ENCODE measurements at regions not wholly inside any gene's neighbourhood (a gene's known extent, or its start where the extent isn't known, plus 50 kb on each side); places are given as distances from the start of the nearest gene placed in this dataset.

DNA sequence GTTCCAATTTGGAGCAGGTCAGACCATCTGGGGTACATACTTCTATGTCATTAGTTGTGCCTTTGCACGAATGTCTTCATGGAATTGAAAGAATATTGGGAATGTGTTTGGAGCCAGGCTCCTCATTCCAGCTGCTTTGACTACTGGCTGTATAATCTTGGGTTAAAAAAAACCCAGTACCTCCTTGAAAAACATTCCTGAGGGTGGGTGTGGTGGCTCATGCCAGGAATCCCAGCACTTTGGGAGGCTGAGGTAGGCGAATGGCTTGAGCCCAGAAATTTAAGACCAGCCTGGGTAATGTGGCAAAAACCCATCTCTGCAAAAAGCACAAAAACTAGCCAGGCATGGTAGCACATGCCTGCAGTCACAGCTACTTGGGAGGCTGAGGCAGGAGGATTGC is 125.6 kb downstream of the TTC8 start:
- no peak for TF ChIP-seq POLR2A (IDR thresholded peaks at IDR 0.05; ENCODE audit: low read depth, low read length)
- no peak for TF ChIP-seq ZNF274 (IDR thresholded peaks at IDR 0.05; ENCODE audit: insufficient read depth, insufficient read length)
- TF ChIP-seq, protein P1, sequence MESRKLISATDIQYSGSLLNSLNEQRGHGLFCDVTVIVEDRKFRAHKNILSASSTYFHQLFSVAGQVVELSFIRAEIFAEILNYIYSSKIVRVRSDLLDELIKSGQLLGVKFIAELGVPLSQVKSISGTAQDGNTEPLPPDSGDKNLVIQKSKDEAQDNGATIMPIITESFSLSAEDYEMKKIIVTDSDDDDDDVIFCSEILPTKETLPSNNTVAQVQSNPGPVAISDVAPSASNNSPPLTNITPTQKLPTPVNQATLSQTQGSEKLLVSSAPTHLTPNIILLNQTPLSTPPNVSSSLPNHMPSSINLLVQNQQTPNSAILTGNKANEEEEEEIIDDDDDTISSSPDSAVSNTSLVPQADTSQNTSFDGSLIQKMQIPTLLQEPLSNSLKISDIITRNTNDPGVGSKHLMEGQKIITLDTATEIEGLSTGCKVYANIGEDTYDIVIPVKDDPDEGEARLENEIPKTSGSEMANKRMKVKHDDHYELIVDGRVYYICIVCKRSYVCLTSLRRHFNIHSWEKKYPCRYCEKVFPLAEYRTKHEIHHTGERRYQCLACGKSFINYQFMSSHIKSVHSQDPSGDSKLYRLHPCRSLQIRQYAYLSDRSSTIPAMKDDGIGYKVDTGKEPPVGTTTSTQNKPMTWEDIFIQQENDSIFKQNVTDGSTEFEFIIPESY (IDR thresholded peaks at IDR 0.05): no peak
- TF ChIP-seq, protein P2, sequence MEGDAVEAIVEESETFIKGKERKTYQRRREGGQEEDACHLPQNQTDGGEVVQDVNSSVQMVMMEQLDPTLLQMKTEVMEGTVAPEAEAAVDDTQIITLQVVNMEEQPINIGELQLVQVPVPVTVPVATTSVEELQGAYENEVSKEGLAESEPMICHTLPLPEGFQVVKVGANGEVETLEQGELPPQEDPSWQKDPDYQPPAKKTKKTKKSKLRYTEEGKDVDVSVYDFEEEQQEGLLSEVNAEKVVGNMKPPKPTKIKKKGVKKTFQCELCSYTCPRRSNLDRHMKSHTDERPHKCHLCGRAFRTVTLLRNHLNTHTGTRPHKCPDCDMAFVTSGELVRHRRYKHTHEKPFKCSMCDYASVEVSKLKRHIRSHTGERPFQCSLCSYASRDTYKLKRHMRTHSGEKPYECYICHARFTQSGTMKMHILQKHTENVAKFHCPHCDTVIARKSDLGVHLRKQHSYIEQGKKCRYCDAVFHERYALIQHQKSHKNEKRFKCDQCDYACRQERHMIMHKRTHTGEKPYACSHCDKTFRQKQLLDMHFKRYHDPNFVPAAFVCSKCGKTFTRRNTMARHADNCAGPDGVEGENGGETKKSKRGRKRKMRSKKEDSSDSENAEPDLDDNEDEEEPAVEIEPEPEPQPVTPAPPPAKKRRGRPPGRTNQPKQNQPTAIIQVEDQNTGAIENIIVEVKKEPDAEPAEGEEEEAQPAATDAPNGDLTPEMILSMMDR (IDR thresholded peaks at IDR 0.05 in 2 of 3, conservative IDR thresholded peaks at IDR 0.05 in 1 of 3; ENCODE audit: control insufficient read depth in 2 of 3, extremely low read depth in 1 of 3, insufficient read depth in 1 of 3, low read depth in 3 of 3, low read length in 3 of 3): no peak
- TF ChIP-seq HDGF (IDR thresholded peaks at IDR 0.05): no peak
- no peak for TF ChIP-seq CHD2 (IDR thresholded peaks at IDR 0.05; ENCODE audit: borderline replicate concordance, low read depth, low read length)
- TF ChIP-seq CHD4 (IDR thresholded peaks at IDR 0.05): no peak
- no peak for TF ChIP-seq NR2C2 (IDR thresholded peaks at IDR 0.05; ENCODE audit: borderline replicate concordance, control insufficient read depth, insufficient read length, low read depth)
- no peak for TF ChIP-seq ETV6 (conservative IDR thresholded peaks at IDR 0.05 in 1 of 2, IDR thresholded peaks at IDR 0.05 in 1 of 2; ENCODE audit: borderline replicate concordance in 1 of 2, low read depth in 1 of 2)
- no peak for TF ChIP-seq RFX5 (IDR thresholded peaks at IDR 0.05; ENCODE audit: low read depth, low read length)
- TF ChIP-seq STAT1 (conservative IDR thresholded peaks at IDR 0.05): no peak
